ENCODE measurements at regions not wholly inside any gene's neighbourhood (a gene's known extent, or its start where the extent isn't known, plus 50 kb on each side); places are given as distances from the start of the nearest gene placed in this dataset.

- TF ChIP-seq CTCF (IDR thresholded peaks at IDR 0.05) (no peak), POLR2A (IDR thresholded peaks at IDR 0.05) (no peak), POLR2AphosphoS5 (IDR thresholded peaks at IDR 0.05) (no peak)
These were observed 123.0 kb upstream of the PUDP start for GRCh38 chrX:7270933-7271332.
